Thyroid gland (tissue), 4 donors: ENCODE measurements at regions not wholly inside any gene's neighbourhood (a gene's known extent, or its start where the extent isn't known, plus 50 kb on each side); places are given as distances from the start of the nearest gene placed in this dataset.

ENCODE experiments used
- DNase-seq, 2 donors: peaks; one replicate each; pipeline ENCODE4 v3.0.0-alpha.2; 2019
- H3K27ac ChIP-seq, 3 donors: fragments of 200-600 bp; sonication (generic); 1 replicate in 2 of 3; 2 replicates in 1 of 3; pipeline ENCODE4 v1.5.1; 2016 to 2019; ENCODE audit warnings: mild to moderate bottlenecking in 1 of 3, moderate library complexity in 1 of 3
- H3K27me3 ChIP-seq: fragments of 200-600 bp; sonication (generic); one replicate; pipeline ENCODE4 v1.5.1; 2019
- H3K36me3 ChIP-seq, 2 donors: fragments of 200-600 bp; sonication (generic); one replicate each; pipeline ENCODE4 v1.5.1; 2016 to 2019
- H3K4me1 ChIP-seq, 2 donors: fragments of 200-600 bp; sonication (generic); one replicate each; pipeline ENCODE4 v1.5.1; 2017 to 2019
- H3K4me3 ChIP-seq, 3 donors: fragments of 200-600 bp; sonication (generic); replicated peaks in 1 of 3; 1 replicate in 2 of 3; 2 replicates in 1 of 3; pipeline ENCODE4 v1.5.1; 2016; ENCODE audit warnings: mild to moderate bottlenecking in 1 of 3
- H3K9me3 ChIP-seq: fragments of 200-600 bp; sonication (generic); one replicate; pipeline ENCODE4 v1.5.1; 2017
- POLR2A ChIP-seq, 2 donors: fragments of 450-650 bp; IDR thresholded peaks; one replicate each; pipeline ENCODE4 v1.6.1; 2017; ENCODE audit warnings: antibody characterized with exemption in 2 of 2, mild to moderate bottlenecking in 2 of 2, moderate library complexity in 1 of 2
- WGBS, 2 donors: methylation state at CpG; one replicate each; pipeline ENCODE4 v1.1.5; 2017; 5-methylcytosine and 5-hydroxymethylcytosine counted together
- intact Hi-C: fragments of 100-400 bp; cut with DNase I; formaldehyde crosslinking; loops from one replicate; pipeline ENCODE4 v1.15.1; 2023
- TF ChIP-seq, protein P1 (sequence below), 6 experiments: fragments of 200-600 bp in 3 of 6; fragments of 450-650 bp in 3 of 6; sonication (generic) in 3 of 6; IDR thresholded peaks; one replicate each; pipeline ENCODE4 v1.5.1; 2016 to 2019; ENCODE audit warnings: antibody characterized with exemption in 6 of 6, mild to moderate bottlenecking in 2 of 6, inconsistent platforms in 1 of 6, moderate library complexity in 1 of 6

GRCh38 chr11:127118811-127119210 is 118.2 kb upstream of the KIRREL3 start:
- Histone ChIP-seq H3K4me3 (no peak overlapping the region), H3K27me3 (no peaks in the 10 kb centered on the region), H3K9me3 (no peaks in the 10 kb centered on the region), H3K4me1 (no peaks in the 10 kb centered on the region), H3K36me3 (no peaks in the 10 kb centered on the region), H3K27ac (no peak overlapping the region)
- 66 to 75% methylated on average over 9 of the region's 9 CpGs for WGBS, 2 donors
- intact Hi-C loops = no loop called here
- no peak for TF ChIP-seq POLR2A (IDR thresholded peaks at IDR 0.05)
- TF ChIP-seq, protein P1, sequence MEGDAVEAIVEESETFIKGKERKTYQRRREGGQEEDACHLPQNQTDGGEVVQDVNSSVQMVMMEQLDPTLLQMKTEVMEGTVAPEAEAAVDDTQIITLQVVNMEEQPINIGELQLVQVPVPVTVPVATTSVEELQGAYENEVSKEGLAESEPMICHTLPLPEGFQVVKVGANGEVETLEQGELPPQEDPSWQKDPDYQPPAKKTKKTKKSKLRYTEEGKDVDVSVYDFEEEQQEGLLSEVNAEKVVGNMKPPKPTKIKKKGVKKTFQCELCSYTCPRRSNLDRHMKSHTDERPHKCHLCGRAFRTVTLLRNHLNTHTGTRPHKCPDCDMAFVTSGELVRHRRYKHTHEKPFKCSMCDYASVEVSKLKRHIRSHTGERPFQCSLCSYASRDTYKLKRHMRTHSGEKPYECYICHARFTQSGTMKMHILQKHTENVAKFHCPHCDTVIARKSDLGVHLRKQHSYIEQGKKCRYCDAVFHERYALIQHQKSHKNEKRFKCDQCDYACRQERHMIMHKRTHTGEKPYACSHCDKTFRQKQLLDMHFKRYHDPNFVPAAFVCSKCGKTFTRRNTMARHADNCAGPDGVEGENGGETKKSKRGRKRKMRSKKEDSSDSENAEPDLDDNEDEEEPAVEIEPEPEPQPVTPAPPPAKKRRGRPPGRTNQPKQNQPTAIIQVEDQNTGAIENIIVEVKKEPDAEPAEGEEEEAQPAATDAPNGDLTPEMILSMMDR (IDR thresholded peaks at IDR 0.05) = no peak
- DNase-seq = no peak

DNA sequence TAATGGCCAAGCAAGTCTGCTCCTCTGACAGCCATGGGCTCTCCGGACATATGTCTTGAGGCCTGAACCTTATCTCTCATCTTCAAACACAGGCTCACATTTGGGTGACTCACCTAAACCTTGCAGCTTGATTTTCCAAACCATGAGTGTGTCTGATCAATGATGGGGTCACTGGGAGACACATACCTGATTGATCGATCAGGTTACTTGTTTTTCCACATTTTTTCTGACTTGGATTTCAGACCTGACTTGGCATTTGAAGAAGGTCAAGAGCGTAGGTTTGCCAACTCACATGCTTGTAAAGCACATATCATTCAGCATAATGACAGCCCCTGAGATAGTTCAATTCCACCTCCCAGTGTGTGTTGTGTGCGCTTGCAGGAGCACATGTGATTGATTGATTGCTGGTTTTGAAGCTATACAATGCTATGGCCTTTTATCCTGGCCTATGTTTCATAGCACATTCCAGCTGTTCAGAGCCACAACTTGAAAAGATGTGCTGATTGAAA is 116.7 kb upstream of the KIRREL3 start:
- no peak for DNase-seq
- no peaks in the 10 kb centered on the region for H3K4me1 ChIP-seq
- H3K36me3 ChIP-seq = no peaks in the 10 kb centered on the region
- no peak overlapping the region for H3K27ac ChIP-seq
- no peak overlapping the region for H3K4me3 ChIP-seq
- no peak for TF ChIP-seq POLR2A (IDR thresholded peaks at IDR 0.05)
- TF ChIP-seq, protein P1 (IDR thresholded peaks at IDR 0.05) = no peak
- H3K9me3 ChIP-seq = no peaks in the 10 kb centered on the region
- H3K27me3 ChIP-seq = no peaks in the 10 kb centered on the region
- 70 to 73% methylated on average over 4 of the region's 4 CpGs for WGBS, 2 donors
- intact Hi-C loops = no loop called here

- intact Hi-C loops = no loop called here
- no peaks in the 10 kb centered on the region for H3K36me3 ChIP-seq
- H3K27me3 ChIP-seq = no peaks in the 10 kb centered on the region
- H3K9me3 ChIP-seq = no peaks in the 10 kb centered on the region
- no peak for DNase-seq
- TF ChIP-seq, protein P1 (IDR thresholded peaks at IDR 0.05) = no peak
- no peak for TF ChIP-seq POLR2A (IDR thresholded peaks at IDR 0.05)
- H3K27ac ChIP-seq = no peak overlapping the region
- 97% methylated on average over 15 to 17 of the region's 17 CpGs for WGBS, 2 donors
- H3K4me3 ChIP-seq = no peak overlapping the region
- no peaks in the 10 kb centered on the region for H3K4me1 ChIP-seq
Measured at GRCh38 chr11:127115844-127116243, 115.3 kb upstream of the KIRREL3 start.

DNA sequence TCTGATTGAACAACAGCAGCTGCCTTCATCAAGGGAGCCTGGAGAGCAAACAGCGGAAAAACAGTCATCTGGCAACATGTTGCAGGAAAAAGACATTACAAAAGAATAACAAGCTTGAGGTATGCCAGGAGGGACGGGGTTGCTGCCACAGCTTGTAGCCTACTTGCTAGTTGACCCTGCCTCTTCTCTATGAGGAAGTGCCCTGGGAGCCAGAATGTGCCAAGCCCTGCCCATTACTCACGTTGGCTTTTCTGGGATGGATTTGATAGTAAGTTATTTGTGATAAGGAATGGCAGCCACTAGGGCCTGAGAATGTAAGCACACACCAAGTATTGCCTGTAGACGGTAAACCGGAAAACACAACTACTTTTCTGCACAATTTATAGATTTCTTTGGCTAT is 113.5 kb upstream of the KIRREL3 start:
- no peak for DNase-seq
- Histone ChIP-seq H3K27me3 (no peaks in the 10 kb centered on the region), H3K4me3 (no peak overlapping the region), H3K36me3 (no peaks in the 10 kb centered on the region), H3K9me3 (no peaks in the 10 kb centered on the region), H3K27ac (no peak overlapping the region), H3K4me1 (no peaks in the 10 kb centered on the region)
- intact Hi-C loops = no loop called here
- no peak for TF ChIP-seq POLR2A (IDR thresholded peaks at IDR 0.05)
- TF ChIP-seq, protein P1 (IDR thresholded peaks at IDR 0.05) = no peak
- 67 to 69% methylated on average over 5 of the region's 5 CpGs for WGBS, 2 donors

DNA sequence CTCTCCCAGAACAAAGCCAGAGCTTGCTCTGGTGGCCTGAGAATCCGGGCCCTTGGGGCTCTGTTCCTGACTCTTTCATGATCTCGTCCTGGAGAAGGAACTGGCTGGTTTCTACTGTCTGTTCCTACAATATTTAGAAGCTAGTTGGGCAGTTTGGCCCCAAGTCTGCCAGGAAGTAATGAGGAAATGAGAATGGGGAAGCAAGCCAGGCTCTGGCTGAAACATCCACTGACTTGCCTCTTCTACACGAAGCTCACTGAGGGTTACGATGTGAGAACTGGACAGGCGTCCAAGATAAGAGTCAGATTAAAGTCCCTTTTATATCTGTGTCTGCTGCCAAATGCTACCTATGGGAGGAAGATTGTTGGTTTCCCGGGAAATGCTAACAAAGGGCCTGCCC is 110.0 kb upstream of the KIRREL3 start:
- H3K36me3 ChIP-seq = no peaks in the 10 kb centered on the region
- no peak for DNase-seq
- no peak overlapping the region for H3K4me3 ChIP-seq
- intact Hi-C loops = no loop called here
- WGBS, 2 donors = 32 to 42% methylated on average over 6 of the region's 6 CpGs
- H3K27me3 ChIP-seq = no peaks in the 10 kb centered on the region
- no peaks in the 10 kb centered on the region for H3K9me3 ChIP-seq
- no peak for TF ChIP-seq POLR2A (IDR thresholded peaks at IDR 0.05)
- TF ChIP-seq, protein P1 (IDR thresholded peaks at IDR 0.05) = no peak
- no peak overlapping the region for H3K27ac ChIP-seq
- no peaks in the 10 kb centered on the region for H3K4me1 ChIP-seq
